Ovary (tissue), 7 donors: ENCODE measurements at regions not wholly inside any gene's neighbourhood (a gene's known extent, or its start where the extent isn't known, plus 50 kb on each side); places are given as distances from the start of the nearest gene placed in this dataset.

Source experiments
- DNase-seq, 5 donors: peaks; one replicate each; pipeline ENCODE4 v3.0.0-alpha.2; 2019 to 2020
- H3K27ac ChIP-seq, 2 donors: fragments of 200-600 bp; one replicate each; pipeline versions ENCODE4 v1.5.1 to v1.8.0; 2019 to 2022
- H3K27me3 ChIP-seq: fragments of 200-600 bp; one replicate; pipeline ENCODE4 v1.8.0; 2022
- H3K36me3 ChIP-seq: fragments of 200-600 bp; sonication (generic); one replicate; pipeline ENCODE4 v1.5.1; 2019
- H3K4me1 ChIP-seq: one replicate; pipeline ENCODE4 v1.8.1; 2013; ENCODE audit warnings: mild to moderate bottlenecking, moderate library complexity; ENCODE audit not compliant: insufficient read depth
- H3K4me3 ChIP-seq: fragments of 200-600 bp; sonication (generic); one replicate; pipeline ENCODE4 v1.5.1; 2017
- H3K9me3 ChIP-seq, 2 donors: fragments of 200-600 bp in 1 of 2; sonication (generic) in 1 of 2; one replicate each; pipeline versions ENCODE4 v1.5.1 to v1.8.1; 2013 to 2019; ENCODE audit warnings: mild to moderate bottlenecking in 1 of 2, moderate library complexity in 1 of 2
- CTCF ChIP-seq, 3 donors: fragments of 450-650 bp in 2 of 3; fragments of 200-600 bp in 1 of 3; IDR thresholded peaks; one replicate each; pipeline versions ENCODE4 v1.5.1 to v1.8.0; 2016 to 2022; ENCODE audit warnings: antibody characterized with exemption in 3 of 3, mild to moderate bottlenecking in 1 of 3
- EP300 ChIP-seq: sonication (generic); formaldehyde crosslinking; IDR thresholded peaks from one replicate; pipeline ENCODE4 v1.6.1; 2017; ENCODE audit warnings: antibody characterized with exemption
- POLR2A ChIP-seq: fragments of 450-650 bp; IDR thresholded peaks from one replicate; pipeline ENCODE4 v1.6.1; 2017; ENCODE audit warnings: antibody characterized with exemption, mild to moderate bottlenecking, moderate library complexity
- WGBS, 3 donors: extraction: QIAGEN DNeasy Blood & Tissue Kit in 1 of 3; methylation state at CpG; one replicate each; pipeline versions ENCODE4 v1.1.5 to v1.1.7; 2013 to 2017; 5-methylcytosine and 5-hydroxymethylcytosine counted together
- intact Hi-C, 4 donors: fragments of 100-400 bp; cut with DNase I; formaldehyde crosslinking; loops; one replicate each; pipeline versions ENCODE4 v1.11.0 to v1.15.1; 2022 to 2023
- donor health status: DM: no; HTN: no; CAD: no; lungs with moderate emphysema.
- donor health status: DM: no; HTN: no; CAD: no.
- donor health status: Bipolar disorder and iron deficiency.
- donor health status: DM: no; HTN: no; CAD: no.
- donor health status: DM: yes; HTN: yes; CAD: no.

GRCh38 chr2:20520128-20520527, 73.3 kb downstream of the RHOB start:
- no peaks in the 10 kb centered on the region for H3K36me3 ChIP-seq
- no peaks in the 10 kb centered on the region for H3K9me3 ChIP-seq
- no peak overlapping the region for H3K27ac ChIP-seq
- no peak overlapping the region for H3K4me3 ChIP-seq
- DNase-seq = peak in 1 of 5 donors; percentile 21
- no peak for TF ChIP-seq EP300
- TF ChIP-seq CTCF (IDR thresholded peaks at IDR 0.05) = no peak
- no peak for TF ChIP-seq POLR2A
- WGBS, 3 donors = 94 to 96% (median 95%) methylated on average over 10 of the region's 10 CpGs
- intact Hi-C loops = no loop called here
- peaks cover 3% of the 10 kb centered on the region for H3K4me1 ChIP-seq
- no peaks in the 10 kb centered on the region for H3K27me3 ChIP-seq

GRCh38 chr2:20521193-20521592, 74.3 kb downstream of the RHOB start:
- TF ChIP-seq EP300 (no peak), CTCF (IDR thresholded peaks at IDR 0.05) (no peak), POLR2A (no peak)
- H3K4me3 ChIP-seq = no peak overlapping the region
- H3K27me3 ChIP-seq = no peaks in the 10 kb centered on the region
- no peak for DNase-seq
- H3K27ac ChIP-seq = no peak overlapping the region
- intact Hi-C loops = no loop called here
- 95% methylated on average over 4 of the region's 4 CpGs for WGBS, 3 donors
- H3K36me3 ChIP-seq = no peaks in the 10 kb centered on the region
- peaks cover 6% of the 10 kb centered on the region for H3K4me1 ChIP-seq
- H3K9me3 ChIP-seq = no peaks in the 10 kb centered on the region

- peak in 1 of 5 donors; percentile 5 for DNase-seq
- 80 to 84% (median 82%) methylated on average over 11 of the region's 11 CpGs for WGBS, 3 donors
- Histone ChIP-seq H3K27ac (no peak overlapping the region), H3K4me3 (no peak overlapping the region), H3K9me3 (no peaks in the 10 kb centered on the region), H3K27me3 (no peaks in the 10 kb centered on the region), H3K36me3 (no peaks in the 10 kb centered on the region), H3K4me1 (peaks cover 6% of the 10 kb centered on the region)
- intact Hi-C loops = no loop called here
- TF ChIP-seq POLR2A (no peak), EP300 (no peak), CTCF (IDR thresholded peaks at IDR 0.05) (no peak)
These were observed 74.9 kb downstream of the RHOB start for GRCh38 chr2:20521682-20522189.

GRCh38 chr2:20523073-20523798, 76.4 kb downstream of the RHOB start:
- Histone ChIP-seq H3K4me1 (peaks cover 10% of the 10 kb centered on the region), H3K9me3 (no peaks in the 10 kb centered on the region), H3K36me3 (no peaks in the 10 kb centered on the region), H3K27ac (no peak overlapping the region), H3K27me3 (no peaks in the 10 kb centered on the region), H3K4me3 (no peak overlapping the region)
- 80 to 84% (median 81%) methylated on average over 8 of the region's 8 CpGs for WGBS, 3 donors
- intact Hi-C loops = no loop called here
- TF ChIP-seq POLR2A (no peak), CTCF (IDR thresholded peaks at IDR 0.05) (no peak), EP300 (no peak)
- DNase-seq = peak in 2 of 5 donors; percentile 2 to 18
